Glomerular endothelial cell (primary cell): ENCODE measurements at regions not wholly inside any gene's neighbourhood (a gene's known extent, or its start where the extent isn't known, plus 50 kb on each side); places are given as distances from the start of the nearest gene placed in this dataset.
"Not testable (repeated sequence)": the region's sequence is repeated elsewhere in the genome, so short reads cannot be mapped to it uniquely, and the experiment has no call there.

Experiments used
- DNase-seq: peaks from one replicate; pipeline ENCODE4 v3.0.0-alpha.2; 2011; ENCODE audit warnings: low read depth, low spot score; ENCODE audit errors: extremely low read depth

GRCh38 chr10:131556897-131557495 is 245.5 kb upstream of the TCERG1L start:
- DNase-seq = no peak

GRCh38 chr10:131557956-131558355 is 246.4 kb upstream of the TCERG1L start:
- not testable (repeated sequence) for DNase-seq

GRCh38 chr10:131559450-131559911 is 248.0 kb upstream of the TCERG1L start:
- DNase-seq = no peak

GRCh38 chr10:131560166-131560565 is 248.6 kb upstream of the TCERG1L start:
- DNase-seq = no peak

GRCh38 chr10:131560706-131561355 is 249.3 kb upstream of the TCERG1L start:
- DNase-seq = no peak

- no peak for DNase-seq
These were observed 250.4 kb upstream of the TCERG1L start for GRCh38 chr10:131561897-131562296.

GRCh38 chr10:131563411-131563810 is 251.9 kb upstream of the TCERG1L start:
- DNase-seq = no peak

- no peak for DNase-seq
These were observed 256.0 kb upstream of the TCERG1L start for GRCh38 chr10:131567279-131568162.

- DNase-seq = no peak
These were observed 257.3 kb upstream of the TCERG1L start for GRCh38 chr10:131568866-131569265.

GRCh38 chr10:131569851-131570715 is 258.6 kb upstream of the TCERG1L start:
- DNase-seq = no peak

GRCh38 chr10:131570716-131571307 is 259.3 kb upstream of the TCERG1L start:
- DNase-seq = no peak

GRCh38 chr10:131571346-131571745 is 259.8 kb upstream of the TCERG1L start:
- DNase-seq = no peak

GRCh38 chr10:131571865-131572264 is 260.3 kb upstream of the TCERG1L start:
- DNase-seq = no peak

GRCh38 chr10:131573256-131573655 is 261.7 kb upstream of the TCERG1L start:
- no peak for DNase-seq

GRCh38 chr10:131573707-131574106 is 262.2 kb upstream of the TCERG1L start:
- DNase-seq = no peak

- no peak for DNase-seq
These were observed 262.8 kb upstream of the TCERG1L start for GRCh38 chr10:131574363-131574706.

GRCh38 chr10:131574707-131575430 is 263.3 kb upstream of the TCERG1L start:
- no peak for DNase-seq

- DNase-seq = no peak
These were observed 264.4 kb upstream of the TCERG1L start for GRCh38 chr10:131575877-131576276.

GRCh38 chr10:131576341-131577177 is 265.0 kb upstream of the TCERG1L start:
- DNase-seq = no peak
